H9 (cell line): ENCODE measurements at regions not wholly inside any gene's neighbourhood (a gene's known extent, or its start where the extent isn't known, plus 50 kb on each side); places are given as distances from the start of the nearest gene placed in this dataset.

ENCODE experiments used
- DNase-seq: peaks from one replicate; pipeline ENCODE4 v3.0.0-alpha.2; 2017
- H2AFZ ChIP-seq: one replicate; pipeline ENCODE4 v1.6.1; 2013; ENCODE audit warnings: mild to moderate bottlenecking, low read length, control low read depth, moderate library complexity
- H2AK5ac ChIP-seq: 2 replicates; pipeline ENCODE4 v1.6.1; 2013; ENCODE audit warnings: low read length, control low read depth, mixed read lengths; ENCODE audit not compliant: insufficient read length
- H2BK120ac ChIP-seq: one replicate; pipeline ENCODE4 v1.6.1; 2013; ENCODE audit warnings: low read depth, mild to moderate bottlenecking, low read length, control low read depth, inconsistent platforms; ENCODE audit not compliant: poor library complexity, severe bottlenecking
- H2BK12ac ChIP-seq: 2 replicates; pipeline ENCODE4 v1.6.1; 2013; ENCODE audit warnings: low read length, control low read depth, mixed read lengths, low read depth; ENCODE audit not compliant: insufficient read length
- H2BK15ac ChIP-seq: 2 replicates; pipeline ENCODE4 v1.6.1; 2013; ENCODE audit warnings: low read depth, low read length, control low read depth
- H2BK20ac ChIP-seq: one replicate; pipeline ENCODE4 v1.6.1; 2013; ENCODE audit warnings: low read depth, mild to moderate bottlenecking, low read length, control low read depth, inconsistent platforms; ENCODE audit not compliant: poor library complexity, severe bottlenecking
- H2BK5ac ChIP-seq: 2 replicates; pipeline ENCODE4 v1.6.1; 2013; ENCODE audit warnings: low read length, control low read depth, mixed read lengths; ENCODE audit not compliant: insufficient read length
- H3K14ac ChIP-seq: 2 replicates; pipeline ENCODE4 v1.6.1; 2013; ENCODE audit warnings: low read length, control low read depth; ENCODE audit not compliant: insufficient read depth
- H3K18ac ChIP-seq: 2 replicates; pipeline ENCODE4 v1.6.1; 2013; ENCODE audit warnings: low read depth, mild to moderate bottlenecking, mixed read lengths, low read length, control low read depth; ENCODE audit not compliant: insufficient read length
- H3K23ac ChIP-seq: 2 replicates; pipeline ENCODE4 v1.6.1; 2013; ENCODE audit warnings: low read length, control low read depth, mixed read lengths, low read depth; ENCODE audit not compliant: insufficient read length
- H3K23me2 ChIP-seq: 2 replicates; pipeline ENCODE4 v1.6.1; 2013; ENCODE audit warnings: low read depth, mild to moderate bottlenecking, mixed read lengths, low read length, control low read depth; ENCODE audit not compliant: insufficient read length, poor library complexity, severe bottlenecking
- H3K27ac ChIP-seq: 2 replicates; pipeline ENCODE4 v1.5.1; 2013; ENCODE audit warnings: low read length, control low read depth, mixed read lengths, low read depth; ENCODE audit not compliant: insufficient read length
- H3K27me3 ChIP-seq: 2 replicates; pipeline ENCODE4 v1.6.1; 2013; ENCODE audit warnings: low read length, control low read depth, inconsistent platforms; ENCODE audit not compliant: insufficient read depth
- H3K4ac ChIP-seq: 2 replicates; pipeline ENCODE4 v1.6.1; 2013; ENCODE audit warnings: low read depth, mild to moderate bottlenecking, control low read depth, inconsistent platforms, low read length, moderate library complexity
- H3K4me1 ChIP-seq: 2 replicates; pipeline ENCODE4 v1.6.1; 2013; ENCODE audit warnings: low read length, control low read depth, inconsistent platforms; ENCODE audit not compliant: insufficient read depth
- H3K4me2 ChIP-seq: 2 replicates; pipeline ENCODE4 v1.6.1; 2013; ENCODE audit warnings: low read length, control low read depth, mixed read lengths; ENCODE audit not compliant: insufficient read length, insufficient read depth
- H3K56ac ChIP-seq: 2 replicates; pipeline ENCODE4 v1.6.1; 2013; ENCODE audit warnings: low read depth, mild to moderate bottlenecking, mixed read lengths, low read length, control low read depth; ENCODE audit not compliant: insufficient read length
- H3K79me1 ChIP-seq: 2 replicates; pipeline ENCODE4 v1.6.1; 2013; ENCODE audit warnings: low read depth, mild to moderate bottlenecking, moderate library complexity, low read length, control low read depth, inconsistent platforms; ENCODE audit not compliant: insufficient read depth, poor library complexity, severe bottlenecking
- H3K79me2 ChIP-seq: 2 replicates; pipeline ENCODE4 v1.6.1; 2013; ENCODE audit warnings: low read length, control low read depth, inconsistent platforms; ENCODE audit not compliant: insufficient read depth
- H3K9ac ChIP-seq: 2 replicates; pipeline ENCODE4 v1.6.1; 2013; ENCODE audit warnings: low read length, control low read depth, mixed read lengths; ENCODE audit not compliant: insufficient read length; ENCODE audit errors: extremely low read depth
- H3K9me3 ChIP-seq: one replicate; pipeline ENCODE4 v1.6.1; 2013; ENCODE audit warnings: low read depth, low read length, inconsistent platforms; ENCODE audit not compliant: control insufficient read depth
- H3T11ph ChIP-seq: one replicate; pipeline ENCODE4 v1.6.1; 2013; ENCODE audit warnings: mild to moderate bottlenecking, low read length, control low read depth, inconsistent platforms
- H4K20me1 ChIP-seq: one replicate; pipeline ENCODE4 v1.6.1; 2013; ENCODE audit not compliant: control insufficient read depth, insufficient read length, insufficient read depth
- H4K5ac ChIP-seq: 2 replicates; pipeline ENCODE4 v1.6.1; 2013; ENCODE audit warnings: low read depth, mild to moderate bottlenecking, mixed read lengths, low read length, control low read depth; ENCODE audit not compliant: insufficient read length
- H4K8ac ChIP-seq: replicated peaks from 2 replicates; pipeline ENCODE4 v1.6.1; 2013; ENCODE audit warnings: low read length, control low read depth, mixed read lengths, low read depth; ENCODE audit not compliant: insufficient read length
- H4K91ac ChIP-seq: 2 replicates; pipeline ENCODE4 v1.6.1; 2013; ENCODE audit warnings: low read depth, mild to moderate bottlenecking, moderate library complexity, mixed read lengths, low read length, control low read depth; ENCODE audit not compliant: insufficient read length
- H3K27ac Mint-ChIP-seq, 3 experiments: 2 replicates in 2 of 3; 3 replicates in 1 of 3; pipeline ENCODE4 v1.8.0; 2020 to 2021; ENCODE audit warnings: mixed read lengths in 3 of 3, mild to moderate bottlenecking in 1 of 3, moderate library complexity in 1 of 3
- H3K27me3 Mint-ChIP-seq: 2 replicates; pipeline ENCODE4 v1.8.0; 2021; ENCODE audit warnings: low read depth, mild to moderate bottlenecking, moderate library complexity, mixed read lengths
- H3K36me3 Mint-ChIP-seq, 3 experiments: 2 replicates in 2 of 3; 3 replicates in 1 of 3; pipeline ENCODE4 v1.8.0; 2020 to 2021; ENCODE audit warnings: low read depth in 3 of 3, mixed read lengths in 3 of 3; ENCODE audit not compliant: insufficient read depth in 1 of 3
- H3K4me1 Mint-ChIP-seq, 2 experiments: 2 replicates each; pipeline ENCODE4 v1.8.0; 2020; ENCODE audit warnings: mixed read lengths in 2 of 2
- H3K4me3 Mint-ChIP-seq, 2 experiments: 2 replicates in 1 of 2; 3 replicates in 1 of 2; pipeline ENCODE4 v1.8.0; 2020 to 2021; ENCODE audit warnings: mild to moderate bottlenecking in 2 of 2, mixed read lengths in 2 of 2, moderate library complexity in 1 of 2
- H3K9me3 Mint-ChIP-seq, 2 experiments: 2 replicates in 1 of 2; 3 replicates in 1 of 2; pipeline ENCODE4 v1.8.0; 2020; ENCODE audit warnings: mild to moderate bottlenecking in 2 of 2, mixed read lengths in 2 of 2, moderate library complexity in 1 of 2
- WGBS: extraction: QIAGEN DNeasy Blood & Tissue Kit; methylation state at CpG from one replicate; pipeline ENCODE4 v1.1.7; 2013; ENCODE audit warnings: missing lambda C conversion rate, low lambda C conversion rate, mixed read lengths; ENCODE audit not compliant: insufficient read length; ENCODE audit errors: extremely low coverage; 5-methylcytosine and 5-hydroxymethylcytosine counted together
- TF ChIP-seq, protein P1 (sequence below): fragments of 200-600 bp; sonication (generic); conservative IDR thresholded peaks from 3 replicates; pipeline ENCODE4 v1.8.0; 2021; ENCODE audit warnings: antibody characterized with exemption, mild to moderate bottlenecking

DNA sequence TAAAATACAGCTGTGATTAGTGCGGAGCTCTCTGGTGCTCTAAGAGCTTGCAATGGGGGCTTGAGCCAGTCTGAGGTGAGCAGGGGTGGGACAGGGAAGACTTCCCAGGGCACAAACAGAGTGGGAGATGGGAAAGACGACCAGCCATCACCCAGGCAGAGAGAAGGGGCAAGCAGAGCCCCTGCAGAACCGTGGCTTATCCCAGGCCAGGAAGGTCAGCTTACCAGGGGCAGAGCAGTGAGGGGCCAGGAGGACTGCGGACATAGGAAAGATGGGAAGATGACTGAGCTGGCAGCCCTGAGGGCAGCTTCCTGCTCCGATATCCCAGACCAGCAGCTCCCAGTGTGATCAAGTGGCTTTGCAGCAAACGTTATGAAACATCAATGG, 55.4 kb upstream of the IFFO2 start:
- no CpG with 5 or more reads among the region's 6 CpGs for WGBS
- H3K36me3 Mint-ChIP-seq = no peaks in the 10 kb centered on the region
- Histone ChIP-seq H2BK120ac (no peak overlapping the region), H2BK12ac (no peak overlapping the region), H3K4ac (no peak overlapping the region), H3T11ph (no peak overlapping the region), H3K79me2 (no peaks in the 10 kb centered on the region), H3K4me2 (no peak overlapping the region), H2BK15ac (no peak overlapping the region; the same call in 1 of the 2 replicates), H3K56ac (no peak overlapping the region), H3K27me3 (no peaks in the 10 kb centered on the region), H3K27ac (no peak overlapping the region), H2BK5ac (no peak overlapping the region), H3K4me1 (peaks cover 4% of the 10 kb centered on the region; the same call in 1 of the 2 replicates), H4K20me1 (peaks cover 2% of the 10 kb centered on the region), H3K9me3 (no peaks in the 10 kb centered on the region), H3K23me2 (no peaks in the 10 kb centered on the region), H4K8ac (no peak overlapping the region), H4K91ac (no peak overlapping the region), H4K5ac (no peak overlapping the region), H2AK5ac (no peak overlapping the region), H3K9ac (no peak overlapping the region), H3K79me1 (no peaks in the 10 kb centered on the region), H3K14ac (peak overlapping the region; percentile 21; the same call in 1 of the 2 replicates), H2BK20ac (no peak overlapping the region), H3K18ac (no peak overlapping the region), H3K23ac (no peak overlapping the region), H2AFZ (no peak overlapping the region)
- TF ChIP-seq, protein P1, sequence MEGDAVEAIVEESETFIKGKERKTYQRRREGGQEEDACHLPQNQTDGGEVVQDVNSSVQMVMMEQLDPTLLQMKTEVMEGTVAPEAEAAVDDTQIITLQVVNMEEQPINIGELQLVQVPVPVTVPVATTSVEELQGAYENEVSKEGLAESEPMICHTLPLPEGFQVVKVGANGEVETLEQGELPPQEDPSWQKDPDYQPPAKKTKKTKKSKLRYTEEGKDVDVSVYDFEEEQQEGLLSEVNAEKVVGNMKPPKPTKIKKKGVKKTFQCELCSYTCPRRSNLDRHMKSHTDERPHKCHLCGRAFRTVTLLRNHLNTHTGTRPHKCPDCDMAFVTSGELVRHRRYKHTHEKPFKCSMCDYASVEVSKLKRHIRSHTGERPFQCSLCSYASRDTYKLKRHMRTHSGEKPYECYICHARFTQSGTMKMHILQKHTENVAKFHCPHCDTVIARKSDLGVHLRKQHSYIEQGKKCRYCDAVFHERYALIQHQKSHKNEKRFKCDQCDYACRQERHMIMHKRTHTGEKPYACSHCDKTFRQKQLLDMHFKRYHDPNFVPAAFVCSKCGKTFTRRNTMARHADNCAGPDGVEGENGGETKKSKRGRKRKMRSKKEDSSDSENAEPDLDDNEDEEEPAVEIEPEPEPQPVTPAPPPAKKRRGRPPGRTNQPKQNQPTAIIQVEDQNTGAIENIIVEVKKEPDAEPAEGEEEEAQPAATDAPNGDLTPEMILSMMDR = no peak
- peaks cover 31 to 35% of the 10 kb centered on the region in 2 experiments for H3K4me1 Mint-ChIP-seq
- H3K27me3 Mint-ChIP-seq = peaks cover 10% of the 10 kb centered on the region
- H3K4me3 Mint-ChIP-seq = no peak overlapping the region
- DNase-seq = no peak
- H3K9me3 Mint-ChIP-seq = no peaks in the 10 kb centered on the region
- peak overlapping the region in 1 of 3 experiments; percentile 20; a peak in 1 of 7 replicates for H3K27ac Mint-ChIP-seq
